IPS-18a (cell line): ENCODE measurements at regions not wholly inside any gene's neighbourhood (a gene's known extent, or its start where the extent isn't known, plus 50 kb on each side); places are given as distances from the start of the nearest gene placed in this dataset.
"Not testable (repeated sequence)": the region's sequence is repeated elsewhere in the genome, so short reads cannot be mapped to it uniquely, and the experiment has no call there.

Source experiments
- H3K27ac ChIP-seq: one replicate; pipeline ENCODE4 v1.5.1; 2013; ENCODE audit warnings: low read length
- H3K27me3 ChIP-seq: one replicate; pipeline ENCODE4 v1.6.1; 2013; ENCODE audit warnings: mild to moderate bottlenecking, low read length; ENCODE audit not compliant: control insufficient read depth, insufficient read depth
- H3K36me3 ChIP-seq: one replicate; pipeline ENCODE4 v1.6.1; 2013; ENCODE audit warnings: low read depth, low read length; ENCODE audit not compliant: control insufficient read depth
- H3K4me1 ChIP-seq: one replicate; pipeline ENCODE4 v1.6.1; 2013; ENCODE audit warnings: low read depth, low read length; ENCODE audit not compliant: control insufficient read depth
- H3K4me3 ChIP-seq: one replicate; pipeline ENCODE4 v1.5.1; 2013; ENCODE audit warnings: low read length
- H3K9ac ChIP-seq: one replicate; pipeline ENCODE4 v1.6.1; 2013; ENCODE audit warnings: mild to moderate bottlenecking, low read length, moderate library complexity
- H3K9me3 ChIP-seq: one replicate; pipeline ENCODE4 v1.6.1; 2013; ENCODE audit warnings: low read depth, low read length; ENCODE audit not compliant: control insufficient read depth

- no peak overlapping the region for H3K27ac ChIP-seq
- no peaks in the 10 kb centered on the region for H3K9me3 ChIP-seq
- H3K9ac ChIP-seq: no peak overlapping the region
- H3K27me3 ChIP-seq: no peaks in the 10 kb centered on the region
- no peaks in the 10 kb centered on the region for H3K36me3 ChIP-seq
- no peaks in the 10 kb centered on the region for H3K4me1 ChIP-seq
- H3K4me3 ChIP-seq: no peak overlapping the region
Measured at GRCh38 chr3:127083778-127084397, 101.0 kb downstream of the PLXNA1 start.

- H3K4me3 ChIP-seq: no peak overlapping the region
- no peaks in the 10 kb centered on the region for H3K27me3 ChIP-seq
- H3K27ac ChIP-seq: no peak overlapping the region
Measured at GRCh38 chr3:127084401-127084990, 101.6 kb downstream of the PLXNA1 start.

GRCh38 chr3:127085576-127085975 lies 102.7 kb downstream of the PLXNA1 start:
- Histone ChIP-seq H3K9me3 (no peaks in the 10 kb centered on the region), H3K27me3 (no peaks in the 10 kb centered on the region), H3K9ac (no peak overlapping the region), H3K36me3 (no peaks in the 10 kb centered on the region), H3K4me3 (no peak overlapping the region), H3K4me1 (no peaks in the 10 kb centered on the region), H3K27ac (no peak overlapping the region)

More at GRCh38 chr3:127084401-127084990, 101.6 kb downstream of the PLXNA1 start:
- Histone ChIP-seq H3K9ac (no peak overlapping the region), H3K36me3 (no peaks in the 10 kb centered on the region), H3K4me1 (no peaks in the 10 kb centered on the region), H3K9me3 (no peaks in the 10 kb centered on the region)

- H3K27me3 ChIP-seq, H3K4me1 ChIP-seq, H3K36me3 ChIP-seq, H3K9ac ChIP-seq, H3K4me3 ChIP-seq, H3K27ac ChIP-seq, H3K9me3 ChIP-seq: not testable (repeated sequence)
Measured at GRCh38 chr3:127086591-127086990, 103.7 kb downstream of the PLXNA1 start.

- no peaks in the 10 kb centered on the region for H3K9me3 ChIP-seq
- H3K4me3 ChIP-seq: no peak overlapping the region
- H3K9ac ChIP-seq: no peak overlapping the region
- H3K27ac ChIP-seq: no peak overlapping the region
- no peaks in the 10 kb centered on the region for H3K4me1 ChIP-seq
- no peaks in the 10 kb centered on the region for H3K36me3 ChIP-seq
- H3K27me3 ChIP-seq: no peaks in the 10 kb centered on the region
Measured at GRCh38 chr3:127087441-127087840, 104.5 kb downstream of the PLXNA1 start.

GRCh38 chr3:127088511-127089351 lies 104.2 kb upstream of the PRR23E start:
- no peak overlapping the region for H3K4me3 ChIP-seq
- no peaks in the 10 kb centered on the region for H3K36me3 ChIP-seq
- H3K27ac ChIP-seq: no peak overlapping the region
- H3K9me3 ChIP-seq: no peaks in the 10 kb centered on the region
- no peaks in the 10 kb centered on the region for H3K4me1 ChIP-seq
- H3K27me3 ChIP-seq: no peaks in the 10 kb centered on the region
- H3K9ac ChIP-seq: no peak overlapping the region

- no peak overlapping the region for H3K4me3 ChIP-seq
- H3K9ac ChIP-seq: no peak overlapping the region
- H3K9me3 ChIP-seq: no peaks in the 10 kb centered on the region
- no peaks in the 10 kb centered on the region for H3K36me3 ChIP-seq
- no peak overlapping the region for H3K27ac ChIP-seq
- no peaks in the 10 kb centered on the region for H3K27me3 ChIP-seq
- no peaks in the 10 kb centered on the region for H3K4me1 ChIP-seq
Measured at GRCh38 chr3:127089486-127090145, 103.3 kb upstream of the PRR23E start.

GRCh38 chr3:127090218-127091160 lies 102.4 kb upstream of the PRR23E start:
- no peaks in the 10 kb centered on the region for H3K36me3 ChIP-seq
- no peaks in the 10 kb centered on the region for H3K9me3 ChIP-seq
- no peak overlapping the region for H3K4me3 ChIP-seq
- H3K4me1 ChIP-seq: no peaks in the 10 kb centered on the region
- no peaks in the 10 kb centered on the region for H3K27me3 ChIP-seq
- H3K27ac ChIP-seq: no peak overlapping the region
- H3K9ac ChIP-seq: no peak overlapping the region

- Histone ChIP-seq H3K36me3 (no peaks in the 10 kb centered on the region), H3K4me3 (no peak overlapping the region), H3K9me3 (no peaks in the 10 kb centered on the region), H3K27ac (no peak overlapping the region), H3K9ac (no peak overlapping the region), H3K27me3 (no peaks in the 10 kb centered on the region), H3K4me1 (no peaks in the 10 kb centered on the region)
Measured at GRCh38 chr3:127091376-127091775, 101.6 kb upstream of the PRR23E start.

- no peak overlapping the region for H3K27ac ChIP-seq
- H3K4me3 ChIP-seq: no peak overlapping the region
- H3K9ac ChIP-seq: no peak overlapping the region
- H3K4me1 ChIP-seq: no peaks in the 10 kb centered on the region
- no peaks in the 10 kb centered on the region for H3K36me3 ChIP-seq
- H3K9me3 ChIP-seq: no peaks in the 10 kb centered on the region
- H3K27me3 ChIP-seq: no peaks in the 10 kb centered on the region
Measured at GRCh38 chr3:127092368-127092767, 100.6 kb upstream of the PRR23E start.

GRCh38 chr3:127092776-127093175 lies 100.2 kb upstream of the PRR23E start:
- Histone ChIP-seq H3K9me3 (no peaks in the 10 kb centered on the region), H3K4me3 (no peak overlapping the region), H3K36me3 (no peaks in the 10 kb centered on the region), H3K4me1 (no peaks in the 10 kb centered on the region), H3K27me3 (no peaks in the 10 kb centered on the region), H3K9ac (no peak overlapping the region), H3K27ac (no peak overlapping the region)
